Activated T-helper 1 cell treated with anti-CD3 and anti-CD28 coated beads, Interleukin-12 subunit alpha, Interleukin-12 subunit beta, Interleukin-2, Interleukin-4 antibody, amounts not matched to agents 30 ng/mL and 10 ng/mL and 1 ng/mL, durations not matched to agents 14 hours and 24 hours and 36 hours (primary cell): ENCODE measurements at regions not wholly inside any gene's neighbourhood (a gene's known extent, or its start where the extent isn't known, plus 50 kb on each side); places are given as distances from the start of the nearest gene placed in this dataset.

Source experiments
- DNase-seq: peaks from one replicate; pipeline ENCODE4 v3.0.0; 2021; ENCODE audit warnings: low spot score
- H3K27ac Mint-ChIP-seq: one replicate; pipeline ENCODE4 v1.8.0; 2021; ENCODE audit warnings: mild to moderate bottlenecking, mixed read lengths
- H3K27me3 Mint-ChIP-seq: one replicate; pipeline ENCODE4 v1.8.0; 2022; ENCODE audit warnings: mild to moderate bottlenecking, moderate library complexity, mixed read lengths; ENCODE audit not compliant: insufficient read depth
- H3K36me3 Mint-ChIP-seq: one replicate; pipeline ENCODE4 v1.8.0; 2021; ENCODE audit warnings: low read depth, mixed read lengths
- H3K4me1 Mint-ChIP-seq: one replicate; pipeline ENCODE4 v1.8.0; 2021; ENCODE audit warnings: low read depth, mixed read lengths
- H3K4me3 Mint-ChIP-seq: one replicate; pipeline ENCODE4 v1.8.0; 2021; ENCODE audit warnings: mild to moderate bottlenecking, moderate library complexity, mixed read lengths
- H3K9me3 Mint-ChIP-seq: one replicate; pipeline ENCODE4 v1.8.0; 2021; ENCODE audit warnings: mixed read lengths
- intact Hi-C: fragments of 100-400 bp; cut with micrococcal nuclease; formaldehyde crosslinking; loops from one replicate; pipeline ENCODE4 v1.15.1; 2024

DNA sequence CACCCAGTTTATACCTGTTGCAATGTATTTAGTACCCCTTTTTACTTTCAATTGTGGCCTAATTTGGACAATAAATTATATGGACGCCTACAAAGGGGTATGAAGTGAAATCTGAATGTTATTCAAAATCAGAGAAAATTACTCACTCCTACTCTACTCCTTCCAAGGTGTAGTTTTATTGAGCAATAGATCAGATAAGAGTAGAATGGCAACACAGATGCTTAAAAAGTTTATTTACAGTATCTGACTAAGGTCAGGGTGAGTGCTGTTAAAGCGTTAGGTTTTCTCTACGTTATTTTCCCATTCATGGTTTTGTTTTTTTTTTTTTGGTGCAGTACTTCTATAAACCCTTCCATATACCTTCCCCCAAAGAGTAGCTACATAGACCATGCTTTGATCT lies 805.6 kb downstream of the KCNA4 start:
- Mint-ChIP-seq H3K4me3 (no peak overlapping the region), H3K27ac (no peak overlapping the region), H3K27me3 (no peaks in the 10 kb centered on the region), H3K4me1 (no peaks in the 10 kb centered on the region), H3K36me3 (no peaks in the 10 kb centered on the region), H3K9me3 (peaks cover 5% of the 10 kb centered on the region)
- no peak for DNase-seq
- intact Hi-C loops = no loop called here

- DNase-seq = no peak
- no peaks in the 10 kb centered on the region for H3K36me3 Mint-ChIP-seq
- peaks cover 5% of the 10 kb centered on the region for H3K9me3 Mint-ChIP-seq
- H3K27ac Mint-ChIP-seq = no peak overlapping the region
- no peak overlapping the region for H3K4me3 Mint-ChIP-seq
- H3K27me3 Mint-ChIP-seq = no peaks in the 10 kb centered on the region
- intact Hi-C loops = no loop called here
- H3K4me1 Mint-ChIP-seq = no peaks in the 10 kb centered on the region
Measured at GRCh38 chr11:29210426-29210825, 806.4 kb downstream of the KCNA4 start.

GRCh38 chr11:29208117-29208516 lies 808.7 kb downstream of the KCNA4 start:
- Mint-ChIP-seq H3K36me3 (no peaks in the 10 kb centered on the region), H3K4me3 (no peak overlapping the region), H3K27me3 (no peaks in the 10 kb centered on the region), H3K27ac (no peak overlapping the region), H3K9me3 (peaks cover 5% of the 10 kb centered on the region), H3K4me1 (no peaks in the 10 kb centered on the region)
- intact Hi-C loops = no loop called here
- DNase-seq = no peak

DNA sequence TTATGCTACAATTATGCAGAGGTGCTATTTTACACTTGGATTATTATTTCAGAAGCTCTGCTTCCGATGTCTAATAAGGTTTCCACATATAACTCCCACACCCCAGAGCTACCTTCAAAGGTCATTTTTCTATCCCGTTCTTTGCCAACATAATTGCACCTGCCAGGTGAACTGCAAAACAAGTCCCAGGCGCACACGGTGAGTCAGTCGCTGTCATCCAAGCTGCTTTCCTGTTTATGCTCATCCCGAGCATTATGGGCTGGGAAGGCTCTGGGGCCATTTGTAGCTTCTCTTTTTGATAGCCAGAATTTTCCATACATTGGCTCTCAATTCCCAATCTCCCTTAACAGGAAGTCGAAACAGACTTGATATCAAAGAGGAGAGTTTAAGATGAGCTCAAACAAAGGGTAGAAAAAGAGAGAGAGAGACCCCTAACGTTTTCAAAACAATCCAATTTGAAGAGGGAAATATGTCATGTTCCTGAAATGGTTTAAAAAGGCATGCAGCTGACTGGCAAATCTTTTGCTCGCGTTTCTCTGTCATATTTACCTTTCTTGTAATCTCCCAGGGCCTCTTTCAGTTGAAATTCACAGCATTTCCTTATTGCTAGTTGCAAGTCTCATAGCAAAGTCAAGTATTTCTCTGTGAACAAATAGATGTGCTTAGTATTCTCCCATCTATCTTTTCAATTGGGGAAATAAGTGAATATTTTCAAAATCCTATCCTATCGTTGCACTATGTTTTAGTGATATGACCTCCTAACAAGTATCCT lies 815.9 kb downstream of the KCNA4 start:
- Mint-ChIP-seq H3K4me1 (no peaks in the 10 kb centered on the region), H3K4me3 (no peak overlapping the region), H3K27ac (no peak overlapping the region), H3K27me3 (no peaks in the 10 kb centered on the region), H3K9me3 (peaks cover under 1% of the 10 kb centered on the region), H3K36me3 (no peaks in the 10 kb centered on the region)
- intact Hi-C loops = no loop called here
- DNase-seq = no peak

DNA sequence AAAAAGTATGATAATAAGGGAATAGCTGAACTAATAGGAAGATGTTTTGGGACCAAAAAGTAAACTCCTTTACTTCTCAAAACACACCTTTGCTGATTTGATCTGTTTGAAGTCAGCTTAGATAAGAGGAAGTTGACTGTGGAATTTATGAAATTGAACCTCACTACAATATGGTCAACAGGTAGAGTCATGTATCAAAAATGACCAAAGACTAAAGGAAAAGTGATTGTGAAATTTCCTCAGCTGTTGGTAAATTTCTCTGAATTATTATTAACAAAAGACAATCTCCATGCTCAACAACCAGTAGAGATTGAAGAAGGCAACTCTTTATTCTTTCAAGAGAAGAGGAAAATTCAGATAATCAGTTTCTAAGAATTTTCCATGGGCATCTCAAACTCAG lies 826.5 kb downstream of the KCNA4 start:
- H3K36me3 Mint-ChIP-seq = no peaks in the 10 kb centered on the region
- DNase-seq = no peak
- no peaks in the 10 kb centered on the region for H3K27me3 Mint-ChIP-seq

GRCh38 chr11:29187215-29187614 lies 829.6 kb downstream of the KCNA4 start:
- intact Hi-C loops = no loop called here
- Mint-ChIP-seq H3K9me3 (peaks cover 4% of the 10 kb centered on the region), H3K36me3 (no peaks in the 10 kb centered on the region), H3K27ac (no peak overlapping the region), H3K27me3 (no peaks in the 10 kb centered on the region), H3K4me1 (no peaks in the 10 kb centered on the region), H3K4me3 (no peak overlapping the region)
- DNase-seq = no peak

More for the DNA sequence above, 826.5 kb downstream of the KCNA4 start:
- H3K9me3 Mint-ChIP-seq = peaks cover 8% of the 10 kb centered on the region
- no peak overlapping the region for H3K4me3 Mint-ChIP-seq
- H3K27ac Mint-ChIP-seq = no peak overlapping the region
- intact Hi-C loops = no loop called here
- H3K4me1 Mint-ChIP-seq = no peaks in the 10 kb centered on the region

DNA sequence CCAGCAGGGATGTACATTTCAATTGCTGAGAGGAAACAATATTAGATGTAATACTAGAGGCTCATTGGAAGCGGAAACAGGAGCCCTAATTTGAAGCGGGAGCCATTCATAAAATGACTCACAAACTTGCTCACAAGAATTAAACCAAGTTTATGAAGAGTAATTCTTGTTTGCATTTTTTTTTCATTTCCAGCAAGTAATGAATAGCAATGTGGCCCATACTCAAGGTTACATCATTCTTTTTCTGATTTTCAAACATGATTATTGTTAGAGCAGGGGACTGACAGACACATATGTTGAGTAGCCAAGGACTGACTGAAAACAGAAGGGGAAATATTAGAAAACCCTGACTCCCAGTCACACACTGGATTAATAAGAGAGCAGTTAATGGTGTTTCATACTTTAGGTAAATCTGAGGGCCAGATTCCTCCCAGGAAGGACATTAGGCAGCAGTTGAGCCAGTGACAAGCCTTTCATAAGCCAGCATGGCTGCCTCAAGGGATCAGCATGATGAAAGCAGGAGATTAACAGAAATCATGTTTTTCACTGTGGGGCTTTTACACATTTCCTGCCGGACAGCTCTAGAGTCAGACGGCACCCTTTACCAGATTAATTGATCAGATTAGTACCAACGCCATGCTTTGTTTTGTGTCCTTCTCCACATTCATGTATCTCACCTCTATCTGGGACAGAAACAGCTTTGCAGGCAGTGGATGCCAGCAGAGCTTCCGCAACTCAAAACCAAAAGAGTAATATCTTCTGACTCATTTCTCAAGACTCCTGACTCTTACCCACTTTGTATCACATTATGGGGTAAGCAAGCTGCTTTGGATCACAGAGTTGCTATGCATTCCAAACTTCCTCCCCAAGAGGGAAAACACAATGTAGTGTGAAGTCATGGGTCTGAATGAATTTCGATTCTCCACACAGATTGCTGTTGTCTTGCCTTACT lies 831.6 kb downstream of the KCNA4 start:
- intact Hi-C loops = no loop called here
- H3K9me3 Mint-ChIP-seq = peaks cover 16% of the 10 kb centered on the region
- DNase-seq = no peak
- no peak overlapping the region for H3K27ac Mint-ChIP-seq
- no peak overlapping the region for H3K4me3 Mint-ChIP-seq
- H3K4me1 Mint-ChIP-seq = no peaks in the 10 kb centered on the region
- no peaks in the 10 kb centered on the region for H3K36me3 Mint-ChIP-seq
- H3K27me3 Mint-ChIP-seq = no peaks in the 10 kb centered on the region

DNA sequence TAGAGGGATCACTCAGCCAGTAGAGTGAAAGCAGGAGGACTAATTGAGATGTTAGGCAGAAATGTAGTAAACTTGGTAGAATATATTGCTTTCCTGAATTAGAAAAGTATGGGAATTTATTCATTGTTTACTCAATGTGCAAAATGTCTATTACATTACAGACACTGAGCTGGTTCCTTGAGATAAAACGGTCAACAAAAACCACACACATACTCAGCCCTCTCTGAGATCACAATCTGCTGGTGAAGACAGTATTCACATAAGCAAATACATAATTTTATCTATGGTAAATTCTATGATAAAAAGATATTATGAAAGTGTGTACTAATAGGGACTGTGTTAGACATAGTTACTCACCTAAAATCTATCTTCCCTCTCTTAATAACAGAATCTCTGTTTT lies 833.5 kb downstream of the KCNA4 start:
- DNase-seq = no peak
- intact Hi-C loops = no loop called here
- no peak overlapping the region for H3K4me3 Mint-ChIP-seq
- H3K9me3 Mint-ChIP-seq = peaks cover 17% of the 10 kb centered on the region
- H3K27ac Mint-ChIP-seq = no peak overlapping the region
- no peaks in the 10 kb centered on the region for H3K4me1 Mint-ChIP-seq
- H3K27me3 Mint-ChIP-seq = no peaks in the 10 kb centered on the region
- H3K36me3 Mint-ChIP-seq = no peaks in the 10 kb centered on the region

DNA sequence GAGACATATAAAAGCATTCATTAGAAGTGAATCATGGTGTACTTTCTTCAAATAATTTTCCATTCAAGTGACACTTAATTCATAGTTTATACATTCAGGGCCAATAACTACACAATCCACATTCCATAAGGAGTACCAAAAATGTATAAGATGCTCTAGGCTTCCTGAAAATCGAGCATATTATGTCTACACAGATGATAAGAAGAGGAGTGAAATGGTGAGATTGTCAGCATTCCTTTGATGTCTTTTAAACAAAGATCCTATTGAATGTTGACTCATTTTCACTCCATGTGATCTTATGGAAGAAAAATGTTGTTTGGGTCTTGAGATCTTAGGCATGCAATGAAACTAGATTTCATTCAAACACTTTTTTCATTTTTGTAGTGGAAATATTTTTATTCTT lies 843.2 kb downstream of the KCNA4 start:
- intact Hi-C loops = no loop called here
- no peaks in the 10 kb centered on the region for H3K4me1 Mint-ChIP-seq
- H3K9me3 Mint-ChIP-seq = peaks cover 4% of the 10 kb centered on the region
- H3K36me3 Mint-ChIP-seq = no peaks in the 10 kb centered on the region
- H3K27ac Mint-ChIP-seq = no peak overlapping the region
- no peak for DNase-seq
- no peak overlapping the region for H3K4me3 Mint-ChIP-seq
- no peaks in the 10 kb centered on the region for H3K27me3 Mint-ChIP-seq

DNA sequence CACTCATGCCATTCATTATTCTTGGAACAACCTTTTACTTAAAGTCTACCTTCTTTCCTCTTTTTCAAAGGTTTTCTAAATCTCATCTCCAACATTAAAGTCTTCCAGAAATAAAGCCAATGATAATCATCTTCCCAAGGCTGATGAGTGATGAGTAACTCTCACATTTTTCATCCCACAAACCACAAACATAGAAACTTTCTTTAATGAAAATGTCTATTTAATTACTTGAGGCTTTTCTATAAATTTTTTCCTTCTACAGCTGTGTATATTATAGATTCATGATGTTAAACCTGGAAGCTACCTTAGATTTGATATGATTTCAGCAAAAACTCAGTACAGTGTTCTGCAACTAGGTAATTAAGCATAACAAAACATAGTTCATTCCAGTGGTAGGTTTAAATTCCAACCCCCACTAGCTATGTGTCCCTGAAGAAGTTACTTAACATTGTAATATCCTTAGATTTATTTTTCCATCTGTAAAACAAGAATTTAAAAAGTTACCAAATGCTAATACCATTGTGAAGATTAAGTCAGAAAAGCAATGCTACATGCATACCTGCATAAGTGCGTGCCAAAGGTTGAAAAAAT lies 845.4 kb downstream of the KCNA4 start:
- Mint-ChIP-seq H3K36me3 (no peaks in the 10 kb centered on the region), H3K4me1 (no peaks in the 10 kb centered on the region), H3K27ac (no peak overlapping the region), H3K27me3 (no peaks in the 10 kb centered on the region), H3K4me3 (no peak overlapping the region), H3K9me3 (peaks cover 7% of the 10 kb centered on the region)
- no peak for DNase-seq
- intact Hi-C loops = no loop called here

GRCh38 chr11:29166306-29166705 lies 850.5 kb downstream of the KCNA4 start:
- DNase-seq = no peak
- no peaks in the 10 kb centered on the region for H3K27me3 Mint-ChIP-seq
- no peak overlapping the region for H3K4me3 Mint-ChIP-seq
- intact Hi-C loops = no loop called here
- no peaks in the 10 kb centered on the region for H3K36me3 Mint-ChIP-seq
- H3K4me1 Mint-ChIP-seq = no peaks in the 10 kb centered on the region
- H3K9me3 Mint-ChIP-seq = peaks cover 4% of the 10 kb centered on the region
- no peak overlapping the region for H3K27ac Mint-ChIP-seq

GRCh38 chr11:29163231-29163630 lies 853.6 kb downstream of the KCNA4 start:
- no peaks in the 10 kb centered on the region for H3K27me3 Mint-ChIP-seq
- H3K9me3 Mint-ChIP-seq = no peaks in the 10 kb centered on the region
- H3K4me1 Mint-ChIP-seq = no peaks in the 10 kb centered on the region
- H3K4me3 Mint-ChIP-seq = no peak overlapping the region
- no peak overlapping the region for H3K27ac Mint-ChIP-seq
- no peaks in the 10 kb centered on the region for H3K36me3 Mint-ChIP-seq
- intact Hi-C loops = no loop called here
- DNase-seq = no peak

DNA sequence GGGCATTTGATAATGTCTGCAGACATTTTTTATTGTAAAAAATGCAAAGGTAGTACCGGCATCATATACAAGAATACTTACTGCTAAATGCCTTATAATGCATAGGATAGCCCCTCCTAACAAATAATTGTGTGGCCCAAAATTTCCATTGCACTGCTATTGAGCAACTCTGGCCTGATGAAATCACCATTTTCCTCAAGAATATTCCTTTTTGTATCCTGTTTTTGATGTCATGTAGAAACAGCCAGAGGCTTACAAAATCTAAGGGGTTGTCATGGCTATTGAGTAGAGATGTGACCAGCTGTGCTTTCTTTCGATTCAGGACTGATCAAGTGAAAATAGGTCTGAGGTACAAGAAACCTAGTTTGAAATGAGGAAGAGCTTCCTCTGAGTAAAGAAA lies 854.3 kb downstream of the KCNA4 start:
- Mint-ChIP-seq H3K4me1 (no peaks in the 10 kb centered on the region), H3K27ac (no peak overlapping the region), H3K36me3 (no peaks in the 10 kb centered on the region), H3K27me3 (no peaks in the 10 kb centered on the region), H3K9me3 (no peaks in the 10 kb centered on the region), H3K4me3 (no peak overlapping the region)
- intact Hi-C loops = no loop called here
- DNase-seq = no peak
